IMR-90 (cell line): ENCODE measurements at regions not wholly inside any gene's neighbourhood (a gene's known extent, or its start where the extent isn't known, plus 50 kb on each side); places are given as distances from the start of the nearest gene placed in this dataset.

Source experiments
- ATAC-seq: fragments of 200-7000 bp; cut with Tn5 transposase; 2 replicates; pipeline ENCODE4 v1.9.1; 2020; ENCODE audit warnings: low read depth, mild to moderate bottlenecking, moderate library complexity
- BruUV-seq: library from RNA; stranded (reverse); fragments of 400-500 nt; replicated peaks from 2 replicates; lab custom pipeline; 2021; lab: Mats Ljungman, UMichigan
- CTCF ChIA-PET: fragments of 300-600 bp; formaldehyde crosslinking; extraction: SDS; loops from one replicate; lab custom pipeline; 2021; ENCODE audit warnings: antibody characterized with exemption; lab: Yijun Ruan, JAX
- POLR2A ChIA-PET: fragments of 300-600 bp; sonication (Branson Sonifier 250); formaldehyde crosslinking; loops from one replicate; lab custom pipeline; 2022; ENCODE audit warnings: antibody characterized with exemption; ENCODE audit not compliant: unreplicated experiment; lab: Charles Lee
- DNase-seq: peaks from one replicate; pipeline ENCODE4 v3.0.0; 2013
- H2AFZ ChIP-seq: replicated peaks from 2 replicates; pipeline ENCODE3; 2013; ENCODE audit warnings: low read length, mild to moderate bottlenecking; ENCODE audit not compliant: poor library complexity
- H2AK5ac ChIP-seq: 2 replicates; pipeline ENCODE4 v1.6.1; 2013; ENCODE audit warnings: low read depth, low read length, inconsistent platforms
- H2AK9ac ChIP-seq: replicated peaks from 2 replicates; pipeline ENCODE3; 2013; ENCODE audit warnings: mild to moderate bottlenecking, low read depth, low read length, moderate library complexity; ENCODE audit not compliant: poor library complexity
- H2BK120ac ChIP-seq: 2 replicates; pipeline ENCODE4 v1.6.1; 2013; ENCODE audit warnings: low read depth, low read length, inconsistent platforms
- H2BK15ac ChIP-seq: 3 replicates; pipeline ENCODE4 v1.6.1; 2013; ENCODE audit warnings: low read depth, low read length, inconsistent platforms
- H2BK20ac ChIP-seq: 2 replicates; pipeline ENCODE4 v1.6.1; 2013; ENCODE audit warnings: low read depth, mild to moderate bottlenecking, inconsistent platforms, low read length, moderate library complexity
- H2BK5ac ChIP-seq: 2 replicates; pipeline ENCODE4 v1.6.1; 2013; ENCODE audit warnings: mild to moderate bottlenecking, low read depth, low read length, inconsistent platforms; ENCODE audit not compliant: poor library complexity, severe bottlenecking
- H3K14ac ChIP-seq: replicated peaks from 2 replicates; pipeline ENCODE4 v1.6.1; 2013; ENCODE audit warnings: low read depth, low read length, inconsistent platforms
- H3K18ac ChIP-seq: 2 replicates; pipeline ENCODE4 v1.6.1; 2013; ENCODE audit warnings: low read depth, low read length, control low read depth
- H3K23ac ChIP-seq: 2 replicates; pipeline ENCODE4 v1.6.1; 2013; ENCODE audit warnings: low read depth, low read length, inconsistent platforms
- H3K27ac ChIP-seq: 2 replicates; pipeline ENCODE4 v1.5.1; 2013; ENCODE audit warnings: mild to moderate bottlenecking, control low read depth, low read length; ENCODE audit not compliant: insufficient read depth
- H3K27me3 ChIP-seq: 2 replicates; pipeline ENCODE4 v1.6.1; 2013; ENCODE audit warnings: low read length; ENCODE audit not compliant: control insufficient read depth, insufficient read depth
- H3K36me3 ChIP-seq: 2 replicates; pipeline ENCODE4 v1.6.1; 2013; ENCODE audit warnings: low read length, mixed read lengths; ENCODE audit not compliant: control insufficient read depth, insufficient read depth
- H3K4ac ChIP-seq: 2 replicates; pipeline ENCODE4 v1.6.1; 2013; ENCODE audit warnings: low read depth, low read length, inconsistent platforms
- H3K4me1 ChIP-seq: 2 replicates; pipeline ENCODE4 v1.6.1; 2013; ENCODE audit warnings: low read length, mixed read lengths; ENCODE audit not compliant: control insufficient read depth, insufficient read depth
- H3K4me2 ChIP-seq: 2 replicates; pipeline ENCODE4 v1.6.1; 2013; ENCODE audit warnings: low read depth, mild to moderate bottlenecking, control low read depth, low read length, moderate library complexity
- H3K4me3 ChIP-seq: 2 replicates; pipeline ENCODE4 v1.5.1; 2013; ENCODE audit warnings: low read depth, mild to moderate bottlenecking, control low read depth, low read length, moderate library complexity; ENCODE audit not compliant: insufficient read depth
- H3K56ac ChIP-seq: 2 replicates; pipeline ENCODE4 v1.6.1; 2013; ENCODE audit warnings: low read length, inconsistent platforms; ENCODE audit not compliant: insufficient read depth; ENCODE audit errors: extremely low read depth
- H3K79me1 ChIP-seq, 2 experiments: 2 replicates each; pipeline ENCODE4 v1.6.1; 2013; ENCODE audit warnings: low read length in 2 of 2, inconsistent platforms in 1 of 2, low read depth in 1 of 2
- H3K9ac ChIP-seq: 2 replicates; pipeline ENCODE4 v1.6.1; 2013; ENCODE audit warnings: low read depth, low read length, control low read depth
- H3K9me1 ChIP-seq: 2 replicates; pipeline ENCODE4 v1.6.1; 2013; ENCODE audit warnings: low read length, inconsistent platforms; ENCODE audit not compliant: insufficient read depth
- H3K9me3 ChIP-seq: 2 replicates; pipeline ENCODE4 v1.6.1; 2013; ENCODE audit warnings: low read length; ENCODE audit not compliant: control insufficient read depth, insufficient read depth
- H4K20me1 ChIP-seq: 2 replicates; pipeline ENCODE4 v1.6.1; 2013; ENCODE audit warnings: low read length, inconsistent platforms; ENCODE audit not compliant: insufficient read depth
- H4K5ac ChIP-seq: 2 replicates; pipeline ENCODE4 v1.6.1; 2013; ENCODE audit warnings: mild to moderate bottlenecking, low read depth, low read length, control low read depth
- H4K8ac ChIP-seq, 2 experiments: 2 replicates each; pipeline ENCODE4 v1.6.1; 2013; ENCODE audit warnings: low read depth in 2 of 2, low read length in 2 of 2, control low read depth in 1 of 2, inconsistent platforms in 1 of 2
- H4K91ac ChIP-seq: 2 replicates; pipeline ENCODE4 v1.6.1; 2013; ENCODE audit warnings: low read depth, low read length, inconsistent platforms; ENCODE audit not compliant: insufficient read depth
- CHD1 ChIP-seq: IDR thresholded peaks from 2 replicates; pipeline ENCODE4 v1.6.1; 2012; ENCODE audit warnings: low read depth, low read length, improper control_type of control experiment
- FOS ChIP-seq: fragments of 150-350 bp; IDR thresholded peaks from 2 replicates; pipeline ENCODE4 v1.6.1; 2016; ENCODE audit warnings: low read depth, low read length
- MAFK ChIP-seq: IDR thresholded peaks from 2 replicates; pipeline ENCODE4 v1.6.1; 2012; ENCODE audit warnings: low read depth, low read length, improper control_type of control experiment
- MAZ ChIP-seq: IDR thresholded peaks from 2 replicates; pipeline ENCODE4 v1.6.1; 2012; ENCODE audit warnings: low read depth, mild to moderate bottlenecking, low read length, improper control_type of control experiment, moderate library complexity, borderline replicate concordance
- RAD21 ChIP-seq: IDR thresholded peaks from 2 replicates; pipeline ENCODE4 v1.6.1; 2012; ENCODE audit warnings: low read length, improper control_type of control experiment
- SMC3 ChIP-seq: fragments of 150-350 bp; IDR thresholded peaks from 2 replicates; pipeline ENCODE4 v1.6.1; 2016; ENCODE audit warnings: low read depth, mild to moderate bottlenecking, antibody characterized with exemption, low read length, moderate library complexity
- WGBS, 2 experiments: methylation state at CpG; one replicate each; pipeline versions ENCODE4 v1.1.5 to v1.1.7; 2013; ENCODE audit warnings: missing lambda C conversion rate in 2 of 2; ENCODE audit not compliant: insufficient read length in 1 of 2; ENCODE audit errors: extremely low coverage in 2 of 2; 5-methylcytosine and 5-hydroxymethylcytosine counted together
- dilution Hi-C: fragments of 300-500 bp; cut with HindIII; formaldehyde crosslinking; loops from one replicate; pipeline ENCODE4 v1.14.3; 2018; ENCODE audit warnings: low sequenced_read_pairs; ENCODE audit not compliant: unreplicated experiment
- in situ Hi-C: fragments of 300-500 bp; cut with MboI; formaldehyde crosslinking; loops from 3 replicates; pipeline ENCODE4 v1.14.3; 2019; ENCODE audit warnings: low sequenced_read_pairs, inconsistent platforms, mixed read lengths
- intact Hi-C: fragments of 100-400 bp; cut with micrococcal nuclease; formaldehyde crosslinking; loops from 2 replicates; pipeline ENCODE4 v1.10.0; 2022

GRCh38 chr14:76957224-76957891, 71.2 kb downstream of the IRF2BPL start:
- H3K79me1 ChIP-seq, result peaks cover 7 to 43% of the 10 kb centered on the region in 2 experiments; a peak in 3 of 4 replicates
- H3K9me1 ChIP-seq, result peaks cover 17% of the 10 kb centered on the region; the same call in 1 of the 2 replicates
- CTCF ChIA-PET, result interaction anchor here (0.6 to 1.6 kb wide), 3 partner anchors 40 to 82 kb away, joined by 3 to 5 read pairs (median 5); no protein-coding TSS in a partner anchor
- peak overlapping the region; percentile 81 for H3K56ac ChIP-seq
- H3K4me1 ChIP-seq, result peaks cover 43% of the 10 kb centered on the region
- H4K20me1 ChIP-seq, result no peaks in the 10 kb centered on the region
- peak overlapping the region; percentile 93 for H3K14ac ChIP-seq
- peak overlapping the region; percentile 99 for H2AK5ac ChIP-seq
- DNase-seq (no peak), ATAC-seq (no peak)
- peak overlapping the region; percentile 95 to 98 for H4K8ac ChIP-seq
- peak overlapping the region; percentile 81 for H2AK9ac ChIP-seq
- H3K27ac ChIP-seq, result peak overlapping the region; percentile 89
- H3K36me3 ChIP-seq, result no peaks in the 10 kb centered on the region
- peak overlapping the region; percentile 98 for H4K91ac ChIP-seq
- H3K4me2 ChIP-seq, result no peak overlapping the region; the same call in 1 of the 2 replicates
- BruUV-seq, result no TSS peak
- in situ Hi-C loops (no loop called here), intact Hi-C loops (loop anchor here (2.0 kb wide), 1 partner anchor 39 kb away; no protein-coding TSS in a partner anchor), dilution Hi-C loops (no loop called here)
- TF ChIP-seq CHD1, result no peak
- TF ChIP-seq MAFK, result no peak
- TF ChIP-seq RAD21, result no peak
- no peak for TF ChIP-seq FOS
- no peak for TF ChIP-seq MAZ
- no peak for TF ChIP-seq SMC3
- H3K23ac ChIP-seq, result peak overlapping the region; percentile 69
- H2AFZ ChIP-seq, result peak overlapping the region; percentile 64
- H2BK5ac ChIP-seq, result peak overlapping the region; percentile 84
- no peak overlapping the region for H3K4me3 ChIP-seq
- H3K4ac ChIP-seq, result peak overlapping the region; percentile 97
- no peaks in the 10 kb centered on the region for H3K27me3 ChIP-seq
- H4K5ac ChIP-seq, result peak overlapping the region; percentile 76
- no peaks in the 10 kb centered on the region for H3K9me3 ChIP-seq
- peak overlapping the region; percentile 76 for H3K18ac ChIP-seq
- WGBS, 2 experiments, result 0% methylated on average over 1 of the region's 4 CpGs; no CpG with 5 or more reads in 1 of the 2 experiments
- H2BK15ac ChIP-seq, result peak overlapping the region; percentile 94; the same call in 2 of the 3 replicates
- POLR2A ChIA-PET, result no interaction called here
- peak overlapping the region; percentile 99 for H2BK120ac ChIP-seq
- peak overlapping the region; percentile 53 for H3K9ac ChIP-seq
- H2BK20ac ChIP-seq, result peak overlapping the region; percentile 93
